DMS53 (cell line): ENCODE measurements at regions not wholly inside any gene's neighbourhood (a gene's known extent, or its start where the extent isn't known, plus 50 kb on each side); places are given as distances from the start of the nearest gene placed in this dataset.
A peak's percentile ranks its signal among the peaks of the same experiment; 100 is the strongest.

ENCODE experiments used
- DNase-seq: peaks from one replicate; lab custom pipeline; 2025; lab: John Stamatoyannopoulos, UW

GRCh38 chr1:87682565-87682964 lies 353.9 kb downstream of the LMO4 start:
- DNase-seq: peak; percentile 26

DNA sequence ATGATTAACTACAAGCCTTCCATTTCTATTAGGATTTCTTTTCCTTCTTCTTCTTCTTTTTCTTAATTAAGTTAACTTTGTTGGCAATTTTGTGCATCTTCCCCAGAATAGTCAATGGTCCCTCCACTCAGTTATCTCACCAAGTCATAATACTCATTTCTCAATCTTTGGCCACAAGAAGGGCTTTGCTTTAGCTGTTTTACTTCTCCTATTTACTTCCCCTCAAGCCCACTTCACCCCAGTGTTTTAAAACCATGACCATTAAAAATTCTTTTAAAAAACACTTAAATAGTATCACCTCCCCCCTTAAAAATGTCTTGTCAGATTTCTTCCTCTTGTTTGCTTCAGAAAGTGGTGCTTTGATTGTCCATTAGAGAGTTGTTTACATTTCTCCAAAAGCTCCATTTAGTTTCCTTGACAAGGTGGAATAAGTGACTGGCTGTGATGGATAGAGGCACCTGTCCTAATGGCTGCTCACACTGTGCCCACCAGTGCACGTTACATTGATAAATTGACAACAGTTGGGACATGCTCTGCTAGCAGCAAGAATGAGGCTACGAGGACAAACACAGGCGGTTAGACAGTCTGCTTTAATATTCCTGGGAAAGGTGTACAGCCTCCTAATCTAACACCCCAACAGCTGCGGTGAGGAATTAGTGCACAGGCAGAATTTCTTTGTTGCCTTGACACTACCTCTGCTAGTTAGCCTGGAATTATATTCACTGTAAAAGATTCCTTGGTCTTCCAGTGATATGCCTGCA lies 354.7 kb downstream of the LMO4 start:
- DNase-seq: peak; percentile 47

DNA sequence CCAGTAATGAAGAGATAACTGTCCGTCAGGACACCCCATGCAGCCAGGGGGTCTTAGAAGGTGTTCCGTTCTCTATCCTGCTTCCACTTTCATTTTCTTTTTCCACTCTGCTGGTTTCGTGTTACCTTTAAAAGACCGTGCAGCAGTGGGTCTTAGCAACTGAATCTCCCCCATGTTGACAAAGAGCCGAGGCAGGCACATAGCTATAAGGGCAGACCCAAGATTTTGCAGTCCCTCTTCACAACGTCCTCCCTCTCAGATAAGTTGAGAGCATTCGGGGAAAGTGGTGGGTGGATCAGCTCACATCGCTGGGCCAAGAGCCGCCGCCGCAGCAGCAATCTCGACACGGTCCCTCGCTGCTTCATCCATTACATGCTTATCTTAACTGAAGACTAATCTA lies 355.5 kb downstream of the LMO4 start:
- DNase-seq: peak; percentile 69

DNA sequence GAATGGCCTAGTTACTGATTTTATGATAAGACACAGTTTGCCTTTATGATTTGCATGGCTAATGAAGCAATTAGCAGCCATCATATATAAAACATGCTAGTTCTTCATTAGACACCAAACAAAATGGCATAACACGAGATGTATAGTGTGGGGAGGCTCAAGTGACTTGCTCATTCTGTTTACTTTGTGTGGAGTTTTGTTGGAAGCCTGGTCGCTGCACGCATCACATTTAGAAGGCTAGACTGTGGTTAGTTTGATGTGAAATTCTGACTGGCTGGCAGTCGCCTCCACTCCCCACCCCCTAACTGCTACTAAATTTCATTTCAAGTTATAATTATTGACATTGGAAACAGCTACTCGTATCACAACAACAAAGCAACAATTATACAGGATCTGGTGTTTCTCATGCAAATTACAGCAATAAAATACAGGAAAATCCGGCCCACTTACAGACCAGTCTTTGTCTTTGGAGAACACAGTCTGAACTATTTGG lies 356.1 kb downstream of the LMO4 start:
- DNase-seq: peak; percentile 71

- DNase-seq: peak; percentile 17
These were observed 356.8 kb downstream of the LMO4 start for GRCh38 chr1:87685311-87686135.

DNA sequence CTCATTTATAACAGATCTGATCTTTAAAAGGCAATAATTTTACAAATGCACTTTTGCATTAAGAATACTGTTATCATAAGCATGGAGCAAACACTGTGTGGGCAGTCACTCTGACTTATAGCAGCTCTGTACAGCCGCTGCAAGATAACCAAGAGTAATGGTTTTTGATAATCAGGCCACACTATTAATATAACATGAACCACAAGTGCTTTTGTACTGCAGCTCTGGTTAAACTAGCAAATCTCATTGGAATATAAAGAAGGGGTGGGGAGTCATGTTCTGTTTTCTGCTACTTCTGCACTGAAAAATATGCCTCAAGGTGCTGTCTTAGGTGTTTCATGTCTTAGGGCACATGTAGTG lies 357.4 kb downstream of the LMO4 start:
- no peak for DNase-seq

GRCh38 chr1:87686671-87687070 lies 358.0 kb downstream of the LMO4 start:
- no peak for DNase-seq

DNA sequence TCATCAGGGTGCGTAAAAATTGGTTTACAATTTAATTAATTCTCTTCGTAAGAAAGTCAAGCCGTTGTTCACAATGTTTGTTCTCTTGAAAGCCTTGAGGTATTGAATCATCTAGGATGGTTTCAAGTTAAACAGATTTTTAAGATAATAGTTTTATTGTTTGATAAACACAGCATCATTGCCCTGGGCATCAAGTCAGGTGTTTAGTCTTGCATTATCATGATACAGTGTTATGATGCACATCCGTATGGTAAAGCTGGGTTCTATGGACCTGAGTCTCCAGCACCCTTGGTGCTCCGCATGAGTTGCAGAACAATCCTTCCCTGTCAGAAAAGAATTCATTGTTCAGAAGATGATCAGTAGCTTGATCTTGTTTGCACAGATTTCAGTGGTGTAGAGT lies 359.5 kb downstream of the LMO4 start:
- no peak for DNase-seq

DNA sequence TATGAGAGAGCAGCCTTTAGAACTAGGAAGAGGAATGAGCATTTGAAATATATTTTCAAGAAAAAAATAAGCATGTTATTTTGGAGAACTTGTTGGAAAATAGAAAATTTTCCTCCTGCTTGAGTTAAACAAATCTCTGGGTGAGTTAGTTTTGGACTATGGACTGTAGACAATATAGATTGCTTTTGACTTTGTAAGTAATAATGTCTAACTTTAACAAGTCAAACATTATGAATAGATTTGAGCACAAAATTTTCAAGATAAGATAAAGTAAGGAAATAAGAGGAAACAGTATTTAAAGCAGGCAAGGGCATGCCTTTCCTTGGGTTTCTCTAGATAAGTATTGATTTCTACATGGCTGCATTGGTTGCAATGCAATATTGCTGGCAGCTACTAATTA lies 360.8 kb downstream of the LMO4 start:
- DNase-seq: no peak

- no peak for DNase-seq
These were observed 367.8 kb downstream of the LMO4 start for GRCh38 chr1:87696483-87696882.

GRCh38 chr1:87702455-87702854 lies 373.8 kb downstream of the LMO4 start:
- peak; percentile 36 for DNase-seq

DNA sequence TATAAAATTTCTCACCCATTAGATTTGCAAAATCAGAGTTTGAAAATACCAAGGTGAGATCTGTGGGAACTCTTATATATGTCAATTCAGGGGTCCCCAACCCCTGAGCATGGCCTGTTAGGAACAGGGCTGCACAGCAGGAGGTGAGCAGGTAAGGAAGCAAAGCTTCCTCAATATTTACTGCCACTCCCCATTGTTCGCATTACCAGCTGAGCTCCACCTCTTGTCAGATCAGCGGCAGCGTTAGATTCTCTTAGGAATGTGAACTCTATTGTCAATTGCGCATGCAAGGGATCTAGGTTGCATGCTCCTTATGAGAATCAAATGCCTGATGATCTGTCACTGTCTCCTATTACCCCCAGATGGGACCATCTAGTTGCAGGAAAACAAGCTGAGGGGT lies 376.6 kb downstream of the LMO4 start:
- no peak for DNase-seq

DNA sequence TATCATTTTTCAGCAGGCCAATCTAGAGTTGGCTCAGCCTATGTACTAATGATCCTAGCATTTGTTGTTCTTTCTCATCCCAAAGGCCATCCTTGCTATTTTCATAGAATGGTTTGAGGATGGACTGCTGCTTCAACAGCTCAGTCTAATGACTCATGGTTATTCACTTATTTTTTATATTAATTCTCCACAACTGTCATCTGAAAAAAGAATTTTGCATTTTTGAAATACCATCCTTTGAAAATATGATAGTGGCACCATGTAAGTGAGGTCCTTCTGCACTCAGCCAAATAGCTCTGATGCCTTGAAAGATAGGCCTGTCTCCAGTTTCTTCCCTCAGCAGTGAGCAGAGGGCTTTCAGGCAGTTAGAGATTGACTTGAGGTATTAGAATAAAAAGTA lies 377.5 kb downstream of the LMO4 start:
- no peak for DNase-seq

GRCh38 chr1:87706779-87707228 lies 378.1 kb downstream of the LMO4 start:
- DNase-seq: no peak

DNA sequence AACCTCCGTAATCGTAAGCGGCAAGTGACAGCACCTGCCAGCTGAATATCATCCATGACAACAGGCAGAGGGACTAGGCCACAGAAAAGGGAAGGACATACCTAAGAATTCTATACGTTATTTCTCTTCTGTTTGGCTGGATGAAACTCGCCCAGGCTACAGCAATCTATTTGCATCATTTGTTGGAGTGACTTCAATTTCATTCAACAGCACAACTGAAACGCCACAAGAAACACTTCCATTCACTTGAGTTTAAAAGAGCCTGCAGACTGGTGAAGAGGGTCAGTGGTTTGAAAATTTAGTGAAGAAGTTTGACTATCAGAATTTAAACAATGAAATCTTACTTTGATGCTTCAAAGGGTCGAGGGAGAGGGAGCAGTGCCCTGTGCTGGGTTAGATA lies 378.7 kb downstream of the LMO4 start:
- DNase-seq: no peak

DNA sequence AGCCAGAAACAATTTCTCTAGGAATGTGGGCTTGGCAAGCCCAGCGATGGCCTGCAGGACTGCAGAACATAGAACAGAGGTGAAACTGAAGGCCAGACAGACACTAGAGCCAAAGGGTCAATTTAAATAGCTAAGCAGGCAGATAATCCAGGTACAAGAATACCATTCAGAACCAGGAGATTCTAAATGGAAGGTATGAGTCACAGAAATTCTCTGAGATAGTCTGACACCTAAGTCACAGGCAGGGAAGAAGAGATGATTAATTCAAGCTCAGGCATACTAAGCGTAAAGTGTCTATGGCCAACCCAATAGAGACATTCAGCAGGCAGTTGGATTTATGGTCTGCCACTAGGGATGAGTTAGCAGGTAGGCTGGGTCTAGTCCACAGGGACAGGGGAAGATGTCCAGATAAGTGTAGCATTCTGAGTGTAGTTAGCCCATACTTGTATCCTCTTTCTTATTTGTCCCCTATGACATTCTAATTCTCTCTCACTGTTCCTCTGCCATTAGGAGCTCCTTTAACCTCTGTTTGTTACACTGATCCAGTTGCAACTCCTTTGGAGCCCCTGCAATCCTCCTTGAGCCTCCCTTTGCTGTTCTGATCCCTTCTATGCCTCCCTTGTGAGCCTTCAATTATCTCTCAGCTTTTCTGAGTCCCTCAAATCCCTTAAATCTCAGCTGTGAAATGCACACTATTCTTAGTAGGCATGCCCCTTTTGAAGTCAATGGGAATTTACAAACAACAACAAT lies 383.8 kb downstream of the LMO4 start:
- DNase-seq: no peak

DNA sequence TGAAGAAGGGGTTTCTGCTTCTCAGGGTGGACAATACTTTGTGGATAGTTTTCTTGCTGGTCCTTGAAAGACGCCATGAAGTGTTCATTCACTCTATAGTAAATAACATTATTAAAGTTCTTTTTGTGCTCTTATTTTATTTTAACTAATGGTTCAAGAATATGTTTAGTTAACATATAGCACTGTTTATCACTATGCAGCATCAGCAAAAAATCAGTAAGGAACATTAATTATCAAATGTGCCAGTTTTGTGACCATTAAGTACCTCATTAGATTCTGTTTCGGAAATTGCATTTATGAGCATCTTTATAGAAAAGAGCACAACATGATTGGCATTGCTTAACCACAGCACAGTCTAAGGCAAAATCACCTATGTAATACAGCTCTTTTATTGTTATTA lies 385.6 kb downstream of the LMO4 start:
- DNase-seq: no peak

DNA sequence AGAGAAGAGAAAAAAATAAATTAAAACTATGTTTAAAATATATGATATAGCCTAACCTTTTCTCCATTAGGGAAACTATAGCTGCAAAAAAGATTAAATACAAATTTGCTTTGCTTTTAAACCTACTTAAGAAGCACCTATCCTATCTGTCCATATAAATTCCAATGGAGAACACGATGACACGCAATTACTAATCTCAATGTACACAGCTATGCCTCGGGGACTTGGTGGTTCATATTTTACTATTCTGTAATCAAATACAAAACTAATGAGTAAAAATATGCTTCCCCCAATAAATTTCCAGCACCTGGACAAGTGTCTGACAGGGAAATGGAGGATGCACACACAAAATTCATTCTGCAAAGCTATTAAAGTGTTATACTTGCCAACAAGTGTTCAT lies 386.4 kb downstream of the LMO4 start:
- DNase-seq: no peak

DNA sequence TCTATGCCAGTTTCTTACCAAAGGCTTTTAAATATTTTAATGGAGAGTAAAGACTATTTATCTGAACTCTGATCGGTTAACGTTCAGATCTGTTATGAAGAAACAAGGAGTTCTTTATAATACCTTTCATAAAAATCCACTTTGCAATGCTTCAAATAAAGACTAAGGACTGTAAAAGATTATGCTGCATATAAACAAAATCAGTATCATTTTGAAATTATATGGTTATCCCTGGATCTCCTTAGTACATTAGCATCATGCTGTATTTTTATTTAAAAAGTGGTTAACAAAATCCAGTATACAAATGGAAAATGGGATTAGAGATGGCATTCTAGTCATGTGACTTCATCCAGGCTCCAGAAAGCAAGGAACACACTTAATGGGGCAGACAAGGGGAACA lies 386.8 kb downstream of the LMO4 start:
- DNase-seq: no peak

GRCh38 chr1:87717157-87717670 lies 388.5 kb downstream of the LMO4 start:
- no peak for DNase-seq

- peak; percentile 14 for DNase-seq
These were observed 389.7 kb downstream of the LMO4 start for GRCh38 chr1:87718241-87718950.

DNA sequence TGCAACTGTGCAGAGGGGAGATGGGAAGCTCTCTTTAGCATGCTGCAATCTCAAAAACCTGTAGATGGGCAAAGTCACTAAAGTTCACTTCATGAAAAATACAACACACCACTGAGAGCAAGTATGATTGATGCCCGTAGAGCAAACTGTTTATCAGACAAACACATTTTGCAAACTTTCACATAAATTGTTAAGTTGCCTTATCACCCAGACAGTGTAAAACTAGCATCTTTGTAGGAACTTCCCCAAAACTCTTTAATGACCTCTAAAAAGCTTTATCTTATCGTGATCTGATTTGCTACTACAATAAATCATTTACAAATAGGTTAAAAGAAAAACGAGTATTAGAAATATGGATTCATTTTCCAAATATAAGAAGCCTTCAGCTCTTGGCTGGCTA lies 391.0 kb downstream of the LMO4 start:
- no peak for DNase-seq
